IMR-90 (cell line): ENCODE measurements at regions not wholly inside any gene's neighbourhood (a gene's known extent, or its start where the extent isn't known, plus 50 kb on each side); places are given as distances from the start of the nearest gene placed in this dataset.

Experiments used
- ATAC-seq: fragments of 200-7000 bp; cut with Tn5 transposase; 2 replicates; pipeline ENCODE4 v1.9.1; 2020; ENCODE audit warnings: low read depth, mild to moderate bottlenecking, moderate library complexity
- BruUV-seq: library from RNA; stranded (reverse); fragments of 400-500 nt; replicated peaks from 2 replicates; lab custom pipeline; 2021; lab: Mats Ljungman, UMichigan
- CTCF ChIA-PET: fragments of 300-600 bp; formaldehyde crosslinking; extraction: SDS; loops from one replicate; lab custom pipeline; 2021; ENCODE audit warnings: antibody characterized with exemption; lab: Yijun Ruan, JAX
- POLR2A ChIA-PET: fragments of 300-600 bp; sonication (Branson Sonifier 250); formaldehyde crosslinking; loops from one replicate; lab custom pipeline; 2022; ENCODE audit warnings: antibody characterized with exemption; ENCODE audit not compliant: unreplicated experiment; lab: Charles Lee
- DNase-seq: peaks from one replicate; pipeline ENCODE4 v3.0.0; 2013
- H2AFZ ChIP-seq: replicated peaks from 2 replicates; pipeline ENCODE3; 2013; ENCODE audit warnings: low read length, mild to moderate bottlenecking; ENCODE audit not compliant: poor library complexity
- H2AK5ac ChIP-seq: 2 replicates; pipeline ENCODE4 v1.6.1; 2013; ENCODE audit warnings: low read depth, low read length, inconsistent platforms
- H2AK9ac ChIP-seq: replicated peaks from 2 replicates; pipeline ENCODE3; 2013; ENCODE audit warnings: mild to moderate bottlenecking, low read depth, low read length, moderate library complexity; ENCODE audit not compliant: poor library complexity
- H2BK120ac ChIP-seq: 2 replicates; pipeline ENCODE4 v1.6.1; 2013; ENCODE audit warnings: low read depth, low read length, inconsistent platforms
- H2BK15ac ChIP-seq: 3 replicates; pipeline ENCODE4 v1.6.1; 2013; ENCODE audit warnings: low read depth, low read length, inconsistent platforms
- H2BK20ac ChIP-seq: 2 replicates; pipeline ENCODE4 v1.6.1; 2013; ENCODE audit warnings: low read depth, mild to moderate bottlenecking, inconsistent platforms, low read length, moderate library complexity
- H2BK5ac ChIP-seq: 2 replicates; pipeline ENCODE4 v1.6.1; 2013; ENCODE audit warnings: mild to moderate bottlenecking, low read depth, low read length, inconsistent platforms; ENCODE audit not compliant: poor library complexity, severe bottlenecking
- H3K14ac ChIP-seq: replicated peaks from 2 replicates; pipeline ENCODE4 v1.6.1; 2013; ENCODE audit warnings: low read depth, low read length, inconsistent platforms
- H3K18ac ChIP-seq: 2 replicates; pipeline ENCODE4 v1.6.1; 2013; ENCODE audit warnings: low read depth, low read length, control low read depth
- H3K23ac ChIP-seq: 2 replicates; pipeline ENCODE4 v1.6.1; 2013; ENCODE audit warnings: low read depth, low read length, inconsistent platforms
- H3K27ac ChIP-seq: 2 replicates; pipeline ENCODE4 v1.5.1; 2013; ENCODE audit warnings: mild to moderate bottlenecking, control low read depth, low read length; ENCODE audit not compliant: insufficient read depth
- H3K27me3 ChIP-seq: 2 replicates; pipeline ENCODE4 v1.6.1; 2013; ENCODE audit warnings: low read length; ENCODE audit not compliant: control insufficient read depth, insufficient read depth
- H3K36me3 ChIP-seq: 2 replicates; pipeline ENCODE4 v1.6.1; 2013; ENCODE audit warnings: low read length, mixed read lengths; ENCODE audit not compliant: control insufficient read depth, insufficient read depth
- H3K4ac ChIP-seq: 2 replicates; pipeline ENCODE4 v1.6.1; 2013; ENCODE audit warnings: low read depth, low read length, inconsistent platforms
- H3K4me1 ChIP-seq: 2 replicates; pipeline ENCODE4 v1.6.1; 2013; ENCODE audit warnings: low read length, mixed read lengths; ENCODE audit not compliant: control insufficient read depth, insufficient read depth
- H3K4me2 ChIP-seq: 2 replicates; pipeline ENCODE4 v1.6.1; 2013; ENCODE audit warnings: low read depth, mild to moderate bottlenecking, control low read depth, low read length, moderate library complexity
- H3K4me3 ChIP-seq: 2 replicates; pipeline ENCODE4 v1.5.1; 2013; ENCODE audit warnings: low read depth, mild to moderate bottlenecking, control low read depth, low read length, moderate library complexity; ENCODE audit not compliant: insufficient read depth
- H3K56ac ChIP-seq: 2 replicates; pipeline ENCODE4 v1.6.1; 2013; ENCODE audit warnings: low read length, inconsistent platforms; ENCODE audit not compliant: insufficient read depth; ENCODE audit errors: extremely low read depth
- H3K79me1 ChIP-seq, 2 experiments: 2 replicates each; pipeline ENCODE4 v1.6.1; 2013; ENCODE audit warnings: low read length in 2 of 2, inconsistent platforms in 1 of 2, low read depth in 1 of 2
- H3K9ac ChIP-seq: 2 replicates; pipeline ENCODE4 v1.6.1; 2013; ENCODE audit warnings: low read depth, low read length, control low read depth
- H3K9me1 ChIP-seq: 2 replicates; pipeline ENCODE4 v1.6.1; 2013; ENCODE audit warnings: low read length, inconsistent platforms; ENCODE audit not compliant: insufficient read depth
- H3K9me3 ChIP-seq: 2 replicates; pipeline ENCODE4 v1.6.1; 2013; ENCODE audit warnings: low read length; ENCODE audit not compliant: control insufficient read depth, insufficient read depth
- H4K20me1 ChIP-seq: 2 replicates; pipeline ENCODE4 v1.6.1; 2013; ENCODE audit warnings: low read length, inconsistent platforms; ENCODE audit not compliant: insufficient read depth
- H4K5ac ChIP-seq: 2 replicates; pipeline ENCODE4 v1.6.1; 2013; ENCODE audit warnings: mild to moderate bottlenecking, low read depth, low read length, control low read depth
- H4K8ac ChIP-seq, 2 experiments: 2 replicates each; pipeline ENCODE4 v1.6.1; 2013; ENCODE audit warnings: low read depth in 2 of 2, low read length in 2 of 2, control low read depth in 1 of 2, inconsistent platforms in 1 of 2
- H4K91ac ChIP-seq: 2 replicates; pipeline ENCODE4 v1.6.1; 2013; ENCODE audit warnings: low read depth, low read length, inconsistent platforms; ENCODE audit not compliant: insufficient read depth
- BHLHE40 ChIP-seq: fragments of 150-350 bp; IDR thresholded peaks from 2 replicates; pipeline ENCODE4 v1.6.1; 2016; ENCODE audit warnings: mild to moderate bottlenecking, low read depth, low read length
- CEBPB ChIP-seq: IDR thresholded peaks from 2 replicates; pipeline ENCODE4 v1.6.1; 2012; ENCODE audit warnings: low read depth, low read length, improper control_type of control experiment
- CHD1 ChIP-seq: IDR thresholded peaks from 2 replicates; pipeline ENCODE4 v1.6.1; 2012; ENCODE audit warnings: low read depth, low read length, improper control_type of control experiment
- CTCF ChIP-seq: conservative IDR thresholded peaks from 2 replicates; pipeline ENCODE4 v1.5.1; 2012; ENCODE audit warnings: mild to moderate bottlenecking, low read depth, low read length, improper control_type of control experiment
- ELK1 ChIP-seq: fragments of 150-350 bp; IDR thresholded peaks from 2 replicates; pipeline ENCODE4 v1.6.1; 2016; ENCODE audit warnings: low read depth, mild to moderate bottlenecking, low read length, moderate library complexity, borderline replicate concordance
- FOS ChIP-seq: fragments of 150-350 bp; IDR thresholded peaks from 2 replicates; pipeline ENCODE4 v1.6.1; 2016; ENCODE audit warnings: low read depth, low read length
- MAFK ChIP-seq: IDR thresholded peaks from 2 replicates; pipeline ENCODE4 v1.6.1; 2012; ENCODE audit warnings: low read depth, low read length, improper control_type of control experiment
- MAZ ChIP-seq: IDR thresholded peaks from 2 replicates; pipeline ENCODE4 v1.6.1; 2012; ENCODE audit warnings: low read depth, mild to moderate bottlenecking, low read length, improper control_type of control experiment, moderate library complexity, borderline replicate concordance
- NFE2L2 ChIP-seq: fragments of 150-350 bp; IDR thresholded peaks from 2 replicates; pipeline ENCODE4 v1.6.1; 2016; ENCODE audit warnings: low read depth, mild to moderate bottlenecking, low read length
- POLR2A ChIP-seq: IDR thresholded peaks from 2 replicates; pipeline ENCODE4 v1.6.1; 2012; ENCODE audit warnings: mild to moderate bottlenecking, low read depth, low read length
- RAD21 ChIP-seq: IDR thresholded peaks from 2 replicates; pipeline ENCODE4 v1.6.1; 2012; ENCODE audit warnings: low read length, improper control_type of control experiment
- RCOR1 ChIP-seq: IDR thresholded peaks from 2 replicates; pipeline ENCODE4 v1.6.1; 2012; ENCODE audit warnings: mild to moderate bottlenecking, low read length, improper control_type of control experiment; ENCODE audit not compliant: insufficient replicate concordance
- RFX5 ChIP-seq: IDR thresholded peaks from 2 replicates; pipeline ENCODE4 v1.8.0; 2012; ENCODE audit warnings: low read depth, mild to moderate bottlenecking, low read length, moderate library complexity
- SMC3 ChIP-seq: fragments of 150-350 bp; IDR thresholded peaks from 2 replicates; pipeline ENCODE4 v1.6.1; 2016; ENCODE audit warnings: low read depth, mild to moderate bottlenecking, antibody characterized with exemption, low read length, moderate library complexity
- USF2 ChIP-seq: fragments of 150-350 bp; IDR thresholded peaks from 2 replicates; pipeline ENCODE4 v1.6.1; 2017; ENCODE audit warnings: mild to moderate bottlenecking, antibody characterized with exemption, low read length, low read depth
- WGBS, 2 experiments: methylation state at CpG; one replicate each; pipeline versions ENCODE4 v1.1.5 to v1.1.7; 2013; ENCODE audit warnings: missing lambda C conversion rate in 2 of 2; ENCODE audit not compliant: insufficient read length in 1 of 2; ENCODE audit errors: extremely low coverage in 2 of 2; 5-methylcytosine and 5-hydroxymethylcytosine counted together
- dilution Hi-C: fragments of 300-500 bp; cut with HindIII; formaldehyde crosslinking; loops from one replicate; pipeline ENCODE4 v1.14.3; 2018; ENCODE audit warnings: low sequenced_read_pairs; ENCODE audit not compliant: unreplicated experiment
- in situ Hi-C: fragments of 300-500 bp; cut with MboI; formaldehyde crosslinking; loops from 3 replicates; pipeline ENCODE4 v1.14.3; 2019; ENCODE audit warnings: low sequenced_read_pairs, inconsistent platforms, mixed read lengths
- intact Hi-C: fragments of 100-400 bp; cut with micrococcal nuclease; formaldehyde crosslinking; loops from 2 replicates; pipeline ENCODE4 v1.10.0; 2022

- no TSS peak for BruUV-seq
- peak overlapping the region; percentile 86 for H2AFZ ChIP-seq
- no peak for TF ChIP-seq CHD1
- TF ChIP-seq USF2: no peak
- TF ChIP-seq NFE2L2: no peak
- TF ChIP-seq MAZ: no peak; the same call in 1 of the 2 replicates
- TF ChIP-seq FOS: no peak
- peak; percentile 60 for TF ChIP-seq RAD21
- TF ChIP-seq ELK1: no peak
- no peak for TF ChIP-seq CEBPB
- no peak for TF ChIP-seq RCOR1
- TF ChIP-seq BHLHE40: no peak
- peak; percentile 68 for TF ChIP-seq CTCF
- no peak for TF ChIP-seq RFX5
- TF ChIP-seq POLR2A: no peak
- no peak for TF ChIP-seq MAFK
- peak; percentile 62 for TF ChIP-seq SMC3
These were observed 72.8 kb upstream of the TAF1B start for GRCh38 chr2:9770308-9771100.

More at GRCh38 chr2:9770308-9771100, 72.8 kb upstream of the TAF1B start:
- Histone ChIP-seq H3K56ac (no peak overlapping the region), H3K36me3 (no peaks in the 10 kb centered on the region), H3K27me3 (peaks cover 8% of the 10 kb centered on the region; the same call in 1 of the 2 replicates), H2BK120ac (peak overlapping the region; percentile 53; the same call in 1 of the 2 replicates), H2AK9ac (peak overlapping the region; percentile 80), H3K4ac (no peak overlapping the region), H4K5ac (no peak overlapping the region), H3K4me3 (no peak overlapping the region), H3K27ac (no peak overlapping the region), H2BK15ac (no peak overlapping the region), H3K79me1 (no peaks in the 10 kb centered on the region), H3K4me1 (peaks cover 9% of the 10 kb centered on the region; the same call in 1 of the 2 replicates), H3K14ac (no peak overlapping the region), H2BK20ac (no peak overlapping the region; the same call in 1 of the 2 replicates), H3K9me1 (no peaks in the 10 kb centered on the region), H3K23ac (no peak overlapping the region), H2BK5ac (no peak overlapping the region), H3K9me3 (no peaks in the 10 kb centered on the region), H4K20me1 (no peaks in the 10 kb centered on the region), H3K18ac (no peak overlapping the region), H3K9ac (no peak overlapping the region), H4K91ac (no peak overlapping the region), H4K8ac (no peak overlapping the region; a peak in 1 of 4 replicates), H3K4me2 (no peak overlapping the region), H2AK5ac (peak overlapping the region; percentile 21; the same call in 1 of the 2 replicates)
- in situ Hi-C loops (no loop called here), intact Hi-C loops (no loop called here), dilution Hi-C loops (no loop called here)
- peak; percentile 71 for DNase-seq
- peak; percentile 73 for ATAC-seq
- WGBS, 2 experiments: 48% methylated on average over 11 of the region's 27 CpGs; no CpG with 5 or more reads in 1 of the 2 experiments
- ChIA-PET CTCF (interaction anchor here (0.6 to 2.8 kb wide), 14 partner anchors 12 to 319 kb away, joined by 3 to 13 read pairs (median 3); no protein-coding TSS in a partner anchor), POLR2A (no interaction called here)
